AG09319 (cell line): ENCODE measurements at regions not wholly inside any gene's neighbourhood (a gene's known extent, or its start where the extent isn't known, plus 50 kb on each side); places are given as distances from the start of the nearest gene placed in this dataset.

Experiments
- DNase-seq: peaks from one replicate; pipeline ENCODE4 v3.0.0-alpha.2; 2010; ENCODE audit warnings: low read depth; ENCODE audit errors: extremely low read depth
- CTCF ChIP-seq: IDR thresholded peaks from 2 replicates; pipeline ENCODE4 v1.5.1; 2011; ENCODE audit warnings: low read depth, mild to moderate bottlenecking, inconsistent platforms, low read length, moderate library complexity

DNA sequence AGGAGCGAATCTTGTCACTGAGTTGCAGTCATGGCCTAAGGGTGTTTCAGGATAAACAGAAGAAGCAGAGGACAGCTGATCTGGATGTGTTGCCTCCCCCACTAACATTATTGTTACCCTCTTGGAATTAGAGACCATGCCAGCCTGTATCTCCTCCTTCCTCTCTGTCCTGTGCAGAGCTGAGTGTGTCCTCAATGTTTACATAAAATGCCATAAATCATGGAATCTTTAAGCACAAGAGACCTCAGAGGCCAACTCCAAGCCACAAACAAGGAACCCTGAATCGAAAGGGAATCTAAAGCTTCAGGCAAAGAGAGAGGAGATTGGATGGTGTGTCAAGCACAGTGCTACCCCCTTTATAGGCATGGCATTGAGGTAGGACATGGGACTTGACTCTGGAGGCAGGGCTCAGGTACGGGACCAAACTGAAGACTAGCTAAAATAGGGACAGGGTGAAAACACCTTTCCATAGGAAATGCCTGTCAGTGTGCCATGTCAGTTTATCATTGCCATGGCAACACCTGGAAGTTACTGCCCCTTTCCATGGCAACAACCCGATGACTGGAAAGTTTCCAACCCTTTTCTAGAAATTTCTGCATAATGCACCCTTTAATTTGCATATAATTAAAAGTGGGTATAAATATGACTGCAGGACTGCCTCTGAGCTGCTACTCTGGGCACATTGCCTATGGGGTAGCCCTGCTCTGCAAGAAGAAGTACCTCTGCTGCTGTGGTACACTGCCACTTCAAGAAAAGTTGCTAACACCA is 489.7 kb downstream of the MIAT start:
- no peak for DNase-seq
- TF ChIP-seq CTCF: no peak

GRCh38 chr22:27148055-27148454 is 490.7 kb downstream of the MIAT start:
- TF ChIP-seq CTCF: no peak
- no peak for DNase-seq

- DNase-seq: no peak
- no peak for TF ChIP-seq CTCF
These were observed 491.6 kb downstream of the MIAT start for GRCh38 chr22:27148886-27149470.

- no peak for DNase-seq
These were observed 492.6 kb downstream of the MIAT start for GRCh38 chr22:27149921-27150543.

DNA sequence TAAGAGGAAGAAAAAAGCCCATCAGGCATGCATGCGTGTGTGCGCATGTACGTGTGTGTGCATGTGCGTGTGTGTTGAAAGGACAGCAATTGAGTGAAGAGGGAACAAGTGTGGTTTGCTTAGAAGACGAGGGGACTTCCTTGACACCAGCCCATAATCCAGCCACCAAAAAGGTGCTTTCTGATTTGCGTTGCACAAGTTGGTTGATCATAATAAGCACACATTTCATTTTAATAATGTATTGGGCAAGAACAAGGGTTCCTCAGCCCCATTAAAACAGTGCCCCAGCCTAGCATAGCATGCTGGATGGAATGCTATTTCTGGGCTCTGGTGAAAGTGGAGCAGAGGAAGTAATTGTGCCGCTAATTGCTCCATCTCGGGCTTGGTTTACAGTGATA is 493.2 kb downstream of the MIAT start:
- DNase-seq: no peak
- no peak for TF ChIP-seq CTCF

More at GRCh38 chr22:27149921-27150543, 492.6 kb downstream of the MIAT start:
- TF ChIP-seq CTCF: no peak

GRCh38 chr22:27151407-27151806 is 494.0 kb downstream of the MIAT start:
- peak; percentile 2; the same call in 1 of the 2 replicates for TF ChIP-seq CTCF
- no peak for DNase-seq

- no peak for DNase-seq
- TF ChIP-seq CTCF: no peak
These were observed 494.6 kb downstream of the MIAT start for GRCh38 chr22:27152033-27152432.
